Left lobe of liver (tissue), 2 donors: ENCODE measurements at regions not wholly inside any gene's neighbourhood (a gene's known extent, or its start where the extent isn't known, plus 50 kb on each side); places are given as distances from the start of the nearest gene placed in this dataset.

Experiments
- ATAC-seq: fragments of 200-7000 bp; cut with Tn5 transposase; one replicate; pipeline ENCODE4 v1.9.1; 2020; ENCODE audit warnings: mild to moderate bottlenecking, moderate library complexity
- DNase-seq: peaks from one replicate; pipeline ENCODE4 v3.0.0-alpha.2; 2020; ENCODE audit warnings: low spot score
- donor health status: DM: no; HTN: no; CAD: no; lungs with moderate emphysema.
- donor health status: DM: no; HTN: yes; CAD: no.

- DNase-seq (no peak), ATAC-seq (no peak)
Measured at GRCh38 chr9:86765746-86766430, 181.4 kb downstream of the GAS1 start.

- ATAC-seq (no peak), DNase-seq (no peak)
Measured at GRCh38 chr9:86764671-86765343, 182.5 kb downstream of the GAS1 start.

- no peak for ATAC-seq
- DNase-seq, result no peak
Measured at GRCh38 chr9:86764221-86764624, 183.1 kb downstream of the GAS1 start.

GRCh38 chr9:86763791-86764190, 183.5 kb downstream of the GAS1 start:
- no peak for DNase-seq
- ATAC-seq, result no peak

GRCh38 chr9:86757382-86757720, 190.0 kb downstream of the GAS1 start:
- no peak for DNase-seq

GRCh38 chr9:86756576-86757381, 190.5 kb downstream of the GAS1 start:
- DNase-seq, result no peak
- no peak for ATAC-seq

More at GRCh38 chr9:86757382-86757720, 190.0 kb downstream of the GAS1 start:
- no peak for ATAC-seq

- DNase-seq (no peak), ATAC-seq (no peak)
Measured at GRCh38 chr9:86755561-86755941, 191.8 kb downstream of the GAS1 start.

GRCh38 chr9:86754581-86755560, 192.4 kb downstream of the GAS1 start:
- ATAC-seq (no peak), DNase-seq (no peak)

- no peak for ATAC-seq
- no peak for DNase-seq
Measured at GRCh38 chr9:86753836-86754235, 193.5 kb downstream of the GAS1 start.

GRCh38 chr9:86752733-86753132, 194.6 kb downstream of the GAS1 start:
- no peak for ATAC-seq
- no peak for DNase-seq

GRCh38 chr9:86751956-86752355, 195.3 kb downstream of the GAS1 start:
- ATAC-seq, result no peak
- no peak for DNase-seq

- no peak for ATAC-seq
- no peak for DNase-seq
Measured at GRCh38 chr9:86751207-86751606, 196.1 kb downstream of the GAS1 start.

GRCh38 chr9:86749894-86750255, 197.4 kb downstream of the GAS1 start:
- ATAC-seq, result no peak
- DNase-seq, result no peak

- ATAC-seq, result no peak
- no peak for DNase-seq
Measured at GRCh38 chr9:86749161-86749893, 198.0 kb downstream of the GAS1 start.

GRCh38 chr9:86747711-86748110, 199.6 kb downstream of the GAS1 start:
- ATAC-seq (no peak), DNase-seq (no peak)

GRCh38 chr9:86741311-86742208, 205.7 kb downstream of the GAS1 start:
- DNase-seq, result no peak

GRCh38 chr9:86735772-86736458, 211.4 kb downstream of the GAS1 start:
- DNase-seq (no peak), ATAC-seq (no peak)

More at GRCh38 chr9:86741311-86742208, 205.7 kb downstream of the GAS1 start:
- ATAC-seq, result no peak

GRCh38 chr9:86734771-86735170, 212.5 kb downstream of the GAS1 start:
- no peak for DNase-seq
- no peak for ATAC-seq

- DNase-seq (no peak), ATAC-seq (no peak)
Measured at GRCh38 chr9:86733929-86734328, 213.4 kb downstream of the GAS1 start.
